HG02840 (cell line): ENCODE measurements at regions not wholly inside any gene's neighbourhood (a gene's known extent, or its start where the extent isn't known, plus 50 kb on each side); places are given as distances from the start of the nearest gene placed in this dataset.

ENCODE experiments used
- ATAC-seq: cut with Tn5 transposase; IDR thresholded peaks from one replicate; pipeline ENCODE4 v1.9.1; 2021; ENCODE audit warnings: mild to moderate bottlenecking, moderate library complexity, moderate number of reproducible peaks; ENCODE audit not compliant: unreplicated experiment, low FRiP score

GRCh38 chr5:164713682-164714081 lies 1208.3 kb downstream of the MAT2B start:
- no peak for ATAC-seq

DNA sequence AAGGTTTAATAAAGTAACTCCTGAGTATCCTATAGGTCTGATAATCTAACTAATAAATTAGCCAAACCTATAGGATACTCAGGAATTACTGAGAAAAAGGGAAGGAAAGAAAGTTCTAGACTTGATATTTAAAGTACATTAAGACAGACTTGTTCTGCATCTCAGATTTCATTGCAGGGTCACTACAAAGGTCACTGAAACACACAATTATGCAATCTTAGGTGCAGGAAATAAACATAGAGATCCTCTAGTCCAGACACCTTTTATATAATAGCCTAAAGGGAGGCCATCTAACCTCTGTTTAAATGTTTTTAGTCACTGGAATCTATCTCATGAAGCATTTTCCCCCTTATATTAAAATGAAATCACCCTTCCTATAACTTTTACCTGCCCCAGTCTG lies 1215.7 kb downstream of the MAT2B start:
- ATAC-seq = no peak

DNA sequence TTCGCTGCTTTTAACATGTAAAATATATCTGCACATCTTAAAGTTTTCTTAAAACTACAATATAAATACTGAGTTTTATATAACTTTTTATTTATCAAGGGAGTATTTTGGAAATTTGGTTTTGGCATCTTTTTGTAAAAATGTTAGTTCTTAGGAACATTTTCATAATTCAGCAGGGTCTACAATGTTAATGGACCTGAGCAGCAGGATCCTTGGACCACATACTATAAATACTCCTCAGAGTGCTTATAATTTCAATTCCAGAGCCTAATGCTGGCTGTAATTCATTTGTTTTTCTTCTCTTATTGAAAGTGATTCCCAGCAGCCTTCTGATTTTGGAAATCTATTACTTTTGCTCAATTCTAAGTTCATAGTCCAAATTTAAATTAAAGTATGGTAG lies 1216.2 kb downstream of the MAT2B start:
- ATAC-seq = no peak

- ATAC-seq = no peak
These were observed 1217.3 kb downstream of the MAT2B start for GRCh38 chr5:164722702-164723101.

DNA sequence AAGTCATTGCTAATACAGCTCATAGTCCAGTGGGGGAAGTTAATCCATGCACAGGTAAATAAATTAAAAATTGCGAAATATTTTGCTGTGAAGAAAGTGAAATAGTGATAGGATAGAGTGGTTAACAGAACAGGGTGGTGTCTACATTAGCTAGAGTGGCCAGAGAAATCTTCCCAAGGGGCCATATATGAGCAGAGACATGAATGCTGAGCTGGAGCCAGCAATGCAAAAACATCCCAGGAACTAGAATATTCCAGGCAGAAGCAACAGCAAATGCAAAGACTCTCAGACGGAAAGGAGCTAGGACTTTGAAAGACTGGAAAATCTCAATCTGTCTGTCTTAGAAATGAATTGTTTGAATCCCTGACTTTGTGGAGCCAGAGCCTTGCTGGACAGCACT lies 1221.6 kb downstream of the MAT2B start:
- ATAC-seq = no peak

DNA sequence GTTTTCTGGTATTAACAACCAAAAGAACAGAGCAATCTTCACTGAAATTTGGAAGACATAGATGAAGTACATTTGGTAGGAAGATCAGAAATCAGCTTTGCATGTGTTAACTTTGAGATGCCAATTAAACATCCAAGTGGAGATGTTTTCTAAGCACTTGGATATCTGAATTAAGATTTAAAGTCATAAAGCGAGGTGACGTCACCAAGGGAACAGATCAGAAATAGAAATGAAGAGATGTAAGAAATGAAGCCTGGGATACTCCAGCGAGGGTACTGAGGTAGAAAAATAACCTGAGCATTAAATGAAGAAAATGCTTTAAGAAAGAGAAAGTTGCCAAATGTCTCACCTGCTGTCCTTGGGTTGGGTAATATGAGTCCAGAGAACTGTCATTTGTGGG lies 1223.3 kb downstream of the MAT2B start:
- ATAC-seq = no peak

GRCh38 chr5:164735334-164735733 lies 1229.9 kb downstream of the MAT2B start:
- ATAC-seq = no peak

DNA sequence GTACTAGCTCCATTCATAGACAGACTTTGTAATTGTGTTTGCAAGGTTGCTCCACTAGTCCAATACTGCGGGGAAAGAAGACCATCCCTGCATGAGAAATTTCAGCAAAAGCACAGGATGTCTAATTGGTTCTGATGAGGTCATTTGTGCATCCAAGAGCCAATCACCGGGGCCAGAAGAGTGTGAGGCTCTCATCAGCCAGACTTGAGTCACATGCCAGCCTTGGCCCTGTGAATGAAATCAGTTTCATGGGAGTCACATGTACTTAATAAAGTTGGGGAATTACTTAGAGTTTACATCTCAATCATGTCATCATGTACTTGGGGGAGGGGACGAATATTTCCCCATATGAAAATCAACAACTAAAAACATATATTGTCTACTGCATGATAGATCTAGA lies 1236.0 kb downstream of the MAT2B start:
- peak; percentile 23 for ATAC-seq

DNA sequence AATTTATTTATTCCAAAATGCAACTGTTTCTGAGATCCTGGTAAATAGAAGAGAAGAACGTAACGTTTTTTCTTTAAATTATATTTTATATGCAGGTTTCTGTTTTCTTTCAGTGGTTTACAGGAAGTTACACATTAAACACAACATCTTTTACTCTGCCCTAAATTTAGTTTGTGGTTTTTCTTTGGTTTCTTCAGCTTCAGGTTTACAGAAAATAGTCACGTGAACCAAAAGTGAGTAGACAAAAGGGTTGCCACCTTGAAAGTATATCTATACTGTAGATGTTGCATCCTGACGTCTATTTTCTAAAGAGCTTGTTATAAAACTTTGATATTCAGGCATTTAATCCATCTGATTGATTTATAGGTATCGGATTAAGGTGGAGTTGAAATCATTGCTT lies 1236.6 kb downstream of the MAT2B start:
- ATAC-seq = peak; percentile 91

- no peak for ATAC-seq
These were observed 1241.3 kb downstream of the MAT2B start for GRCh38 chr5:164746723-164747122.

DNA sequence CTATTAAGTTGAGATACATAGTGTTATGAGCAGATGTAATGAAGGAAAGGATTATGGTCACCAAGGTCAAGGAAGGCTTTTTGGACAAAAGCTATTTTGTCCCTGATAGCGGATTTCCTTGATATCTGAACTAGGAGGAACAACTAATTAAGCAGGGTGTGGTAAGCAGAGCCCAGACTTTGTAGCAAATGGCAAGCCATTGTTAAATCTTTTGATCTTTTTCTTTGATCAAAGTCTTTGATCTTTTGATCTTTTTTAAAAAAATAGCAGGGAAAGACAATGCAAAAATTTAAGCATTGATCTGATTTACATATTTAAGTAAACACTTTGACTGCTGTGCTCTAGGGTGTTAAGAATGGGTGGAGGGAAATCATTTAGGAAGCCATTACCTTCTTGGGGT lies 1242.0 kb downstream of the MAT2B start:
- ATAC-seq = no peak

DNA sequence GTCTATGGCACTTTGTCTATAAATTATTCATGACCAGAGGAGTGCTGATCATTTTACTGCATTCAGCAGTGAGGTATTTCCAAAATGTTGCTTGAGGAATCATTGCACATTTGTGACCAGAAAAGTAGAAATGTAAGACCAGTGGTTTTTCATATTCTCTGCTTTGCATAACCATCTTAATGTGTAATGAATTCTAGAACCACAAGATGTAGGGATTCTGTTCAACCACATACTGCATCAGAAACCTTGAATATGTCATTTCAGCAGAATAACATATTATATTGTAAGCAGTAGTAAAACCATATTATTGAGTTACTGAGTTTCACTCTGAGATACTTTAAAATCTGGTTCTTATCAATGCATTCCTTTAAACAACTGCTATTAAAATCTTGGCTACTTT lies 1243.4 kb downstream of the MAT2B start:
- peak; percentile 97 for ATAC-seq

DNA sequence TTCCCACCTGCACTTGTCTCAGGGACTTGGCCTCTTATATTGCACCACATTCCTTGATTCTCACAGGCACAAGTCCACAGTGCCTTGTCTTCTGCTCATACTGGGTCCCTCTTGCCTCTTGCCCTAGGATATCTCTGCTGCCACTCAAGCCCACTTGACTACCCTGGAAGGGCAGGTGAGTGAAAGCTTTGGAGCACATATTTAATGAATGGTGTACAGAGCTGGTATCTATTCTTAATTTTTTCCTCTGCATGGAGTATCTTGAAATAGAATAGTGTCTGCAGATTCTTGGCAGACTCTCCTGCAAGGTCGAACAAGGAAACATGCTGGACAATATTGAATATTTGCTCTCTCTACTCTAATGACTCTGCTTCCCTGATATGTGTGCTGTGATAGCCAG lies 1248.0 kb downstream of the MAT2B start:
- ATAC-seq = no peak

DNA sequence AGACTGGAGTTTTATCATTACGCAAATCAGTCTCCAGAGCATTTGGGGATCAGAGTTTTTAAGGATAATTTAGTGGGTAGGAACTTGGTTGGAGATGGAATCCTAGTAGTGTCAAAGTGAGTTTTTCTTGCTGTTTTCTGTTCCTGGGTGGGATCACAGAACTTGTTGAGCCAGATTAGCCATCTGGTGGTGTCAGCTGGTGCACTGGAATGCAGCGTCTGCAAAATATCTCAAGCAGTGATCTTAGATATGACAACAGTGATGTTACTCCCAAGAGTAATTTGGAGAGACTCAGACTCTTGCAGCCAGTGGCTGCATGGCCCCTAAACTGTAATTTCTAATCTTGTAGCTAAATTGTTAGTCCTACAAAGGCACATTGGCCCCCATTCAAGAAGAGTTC lies 1257.8 kb downstream of the MAT2B start:
- no peak for ATAC-seq

DNA sequence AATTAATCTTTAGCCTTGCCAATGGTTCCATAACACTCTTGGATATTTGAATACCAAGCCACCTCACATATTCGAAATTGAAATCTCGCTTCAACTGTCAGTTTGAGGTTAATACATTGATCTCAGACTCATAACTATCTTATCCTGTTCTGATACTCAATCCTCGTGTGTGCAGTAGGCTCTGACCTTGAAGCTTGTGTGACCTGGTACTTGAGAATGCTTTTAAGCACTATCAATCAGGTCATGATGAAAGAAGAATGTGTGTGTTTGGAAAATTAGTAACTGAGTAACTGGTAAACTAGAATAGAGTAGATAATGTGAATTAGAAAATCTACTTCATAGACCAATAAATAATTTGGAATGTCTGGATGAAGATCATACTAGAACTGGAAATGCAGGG lies 1266.7 kb downstream of the MAT2B start:
- no peak for ATAC-seq

DNA sequence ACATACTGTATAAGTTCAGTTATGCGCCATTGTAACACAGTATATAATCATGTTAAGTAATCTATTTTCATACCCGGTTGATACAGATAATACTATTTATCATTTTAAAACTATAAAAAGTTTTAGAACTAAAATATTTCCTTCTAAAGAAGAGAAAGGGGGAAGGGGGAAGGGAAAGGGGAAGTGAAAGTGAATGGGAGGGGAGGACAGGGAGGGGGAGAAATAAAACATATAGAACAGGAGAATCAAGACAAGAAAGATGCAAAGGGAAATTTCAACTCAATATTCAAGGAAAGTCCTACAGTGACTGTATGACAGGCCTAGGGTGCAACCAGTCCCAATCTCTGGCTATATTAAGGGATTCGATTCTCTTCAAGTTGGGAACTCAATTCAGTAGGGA lies 1278.8 kb downstream of the MAT2B start:
- no peak for ATAC-seq

- ATAC-seq = no peak
These were observed 1292.7 kb downstream of the MAT2B start for GRCh38 chr5:164798110-164798509.

DNA sequence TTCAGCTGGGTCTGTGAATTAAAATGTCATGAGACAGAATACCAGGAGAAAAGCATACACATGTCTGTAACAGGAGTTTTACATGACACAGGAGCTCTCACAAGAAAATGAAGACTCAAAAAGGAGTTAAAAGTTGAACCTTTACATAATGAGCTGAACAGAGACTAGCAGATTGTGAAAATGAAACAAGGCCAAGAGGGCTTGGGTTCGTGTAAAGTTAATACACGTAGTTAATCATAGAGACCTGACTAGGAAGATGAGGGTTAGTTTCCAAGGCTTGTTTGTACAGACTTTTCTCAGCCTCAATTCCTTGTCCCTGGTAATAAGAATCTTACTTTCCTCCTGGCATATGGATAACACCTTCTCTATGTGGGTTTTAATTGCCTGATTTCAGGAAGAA lies 1294.0 kb downstream of the MAT2B start:
- ATAC-seq = no peak

GRCh38 chr5:164801910-164802309 lies 1296.5 kb downstream of the MAT2B start:
- ATAC-seq = no peak

- peak; percentile 93 for ATAC-seq
These were observed 1304.4 kb downstream of the MAT2B start for GRCh38 chr5:164809821-164810220.

DNA sequence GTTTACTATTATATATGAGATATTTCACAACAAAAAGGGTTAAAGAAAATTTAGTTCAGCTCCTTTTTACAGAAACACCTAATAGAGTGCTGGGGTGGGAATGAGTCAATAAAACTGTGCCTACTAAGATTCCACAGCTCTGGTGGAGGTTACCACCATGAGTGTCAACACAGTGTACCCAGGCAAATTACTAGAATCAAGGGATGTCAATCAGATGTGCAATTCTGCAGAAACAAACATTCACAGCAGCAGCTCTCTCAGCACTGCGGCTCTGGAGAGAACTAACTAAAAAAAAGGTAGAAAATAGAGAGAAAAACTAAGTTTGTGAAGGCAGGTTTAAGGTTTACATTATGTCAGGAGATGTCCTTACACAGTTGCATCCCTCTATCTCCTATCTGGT lies 1313.0 kb downstream of the MAT2B start:
- ATAC-seq = no peak

DNA sequence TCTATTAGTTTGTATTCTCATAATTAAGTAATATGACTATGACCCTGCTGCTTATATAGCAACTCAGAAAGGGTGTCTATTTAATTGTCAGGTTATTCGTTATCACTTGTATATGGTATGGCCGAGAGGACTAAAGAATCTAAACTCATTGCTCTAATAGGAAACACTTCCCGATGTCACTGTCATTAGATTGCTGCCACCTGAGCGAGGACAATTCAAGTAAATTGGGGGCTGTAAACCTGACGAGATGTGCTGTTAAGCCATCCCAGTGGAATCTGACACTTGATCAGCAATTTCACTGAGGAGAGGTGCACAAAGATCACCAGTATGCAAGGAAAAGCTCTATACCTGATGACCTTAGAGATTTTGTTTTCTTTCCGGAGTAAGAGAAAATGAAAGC lies 1319.3 kb downstream of the MAT2B start:
- no peak for ATAC-seq

DNA sequence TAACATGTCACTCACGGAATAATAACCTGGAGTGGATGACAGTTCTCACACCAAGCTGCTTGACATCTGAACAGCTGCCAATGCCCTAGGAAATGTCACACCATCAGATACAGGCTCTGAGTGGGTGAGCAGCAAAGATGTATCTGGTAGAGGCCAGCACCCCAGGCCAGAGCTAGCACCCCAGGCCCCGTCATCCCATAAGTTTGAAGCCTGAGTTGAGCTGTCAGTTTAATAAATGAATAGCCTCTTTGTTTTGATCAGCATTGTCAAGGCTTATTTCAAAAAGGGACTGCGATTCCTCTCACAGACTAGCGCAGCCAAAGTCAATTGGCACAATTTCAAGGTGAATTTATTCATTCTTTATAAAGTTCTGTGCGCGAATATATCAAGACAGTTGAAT lies 1327.1 kb downstream of the MAT2B start:
- ATAC-seq = no peak

DNA sequence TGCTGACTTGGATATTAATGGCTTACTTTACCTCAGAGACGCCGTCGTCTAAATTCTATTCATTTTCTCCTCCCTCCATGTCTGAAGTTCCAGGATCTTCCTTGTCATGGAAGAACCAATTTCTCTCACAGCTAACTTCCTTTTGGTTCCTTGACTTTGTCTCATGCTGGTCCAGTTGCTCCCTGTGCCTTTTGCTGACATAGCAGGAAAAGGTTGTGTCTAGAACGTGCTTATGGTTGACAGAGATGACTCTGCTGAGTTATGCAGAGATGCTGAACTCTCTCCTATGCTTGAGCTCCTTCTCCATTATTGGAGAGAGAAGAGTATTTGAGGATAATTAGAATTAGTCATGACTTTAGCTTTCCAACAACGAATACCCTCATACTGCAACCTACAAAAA lies 1338.9 kb downstream of the MAT2B start:
- ATAC-seq = no peak
